GM21576 (cell line): ENCODE measurements at regions not wholly inside any gene's neighbourhood (a gene's known extent, or its start where the extent isn't known, plus 50 kb on each side); places are given as distances from the start of the nearest gene placed in this dataset.

Source experiments
- ATAC-seq: cut with Tn5 transposase; IDR thresholded peaks from one replicate; pipeline ENCODE4 v1.9.1; 2021; ENCODE audit warnings: mild to moderate bottlenecking, moderate library complexity; ENCODE audit not compliant: unreplicated experiment

- ATAC-seq: no peak
Observed at GRCh38 chr1:30610917-30611316, 112.5 kb downstream of the MATN1 start.

- no peak for ATAC-seq
Observed at GRCh38 chr1:30609999-30610345, 113.4 kb downstream of the MATN1 start.

- no peak for ATAC-seq
Observed at GRCh38 chr1:30609336-30609998, 113.9 kb downstream of the MATN1 start.

GRCh38 chr1:30607723-30608122, 115.7 kb downstream of the MATN1 start:
- no peak for ATAC-seq

- ATAC-seq: no peak
Observed at GRCh38 chr1:30606166-30606565, 117.2 kb downstream of the MATN1 start.

- ATAC-seq: no peak
Observed at GRCh38 chr1:30605441-30605920, 117.9 kb downstream of the MATN1 start.

GRCh38 chr1:30604801-30605440, 118.5 kb downstream of the MATN1 start:
- no peak for ATAC-seq

GRCh38 chr1:30603081-30603858, 120.1 kb downstream of the MATN1 start:
- no peak for ATAC-seq

- ATAC-seq: no peak
Observed at GRCh38 chr1:30601316-30602085, 121.9 kb downstream of the MATN1 start.

GRCh38 chr1:30600706-30601105, 122.7 kb downstream of the MATN1 start:
- ATAC-seq: no peak

- ATAC-seq: no peak
Observed at GRCh38 chr1:30600258-30600657, 123.1 kb downstream of the MATN1 start.

GRCh38 chr1:30599721-30600120, 123.7 kb downstream of the MATN1 start:
- ATAC-seq: no peak

- ATAC-seq: no peak
Observed at GRCh38 chr1:30598571-30599114, 124.7 kb downstream of the MATN1 start.

GRCh38 chr1:30597711-30598110, 125.7 kb downstream of the MATN1 start:
- ATAC-seq: no peak

GRCh38 chr1:30596891-30597290, 126.5 kb downstream of the MATN1 start:
- no peak for ATAC-seq

- ATAC-seq: no peak
Observed at GRCh38 chr1:30596470-30596869, 126.9 kb downstream of the MATN1 start.

- no peak for ATAC-seq
Observed at GRCh38 chr1:30589083-30589482, 134.3 kb downstream of the MATN1 start.

- ATAC-seq: no peak
Observed at GRCh38 chr1:30588311-30589073, 134.9 kb downstream of the MATN1 start.

- ATAC-seq: no peak
Observed at GRCh38 chr1:30586671-30587070, 136.7 kb downstream of the MATN1 start.

- ATAC-seq: no peak
Observed at GRCh38 chr1:30579580-30579979, 143.8 kb downstream of the MATN1 start.
